ENCODE measurements at regions not wholly inside any gene's neighbourhood (a gene's known extent, or its start where the extent isn't known, plus 50 kb on each side); places are given as distances from the start of the nearest gene placed in this dataset.
A peak's percentile ranks its signal among the peaks of the same experiment; 100 is the strongest.

DNA sequence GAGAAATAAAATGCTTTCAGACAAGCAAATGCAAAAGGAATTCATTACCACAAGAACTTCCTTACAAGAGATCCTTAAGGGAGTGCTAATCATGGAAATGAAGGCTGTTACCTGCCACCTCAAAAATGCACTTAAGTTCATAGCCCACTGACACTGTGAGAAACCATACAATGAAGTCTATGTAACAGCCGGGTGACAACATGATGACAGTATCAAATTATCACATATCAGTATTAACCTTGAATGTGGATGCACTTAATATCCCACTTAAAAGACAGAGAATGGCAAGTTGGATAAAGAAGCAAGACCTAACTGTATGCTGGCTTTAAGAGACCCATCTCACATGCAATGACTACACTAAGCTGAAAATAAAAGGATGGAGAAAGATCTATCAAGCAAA, 403.4 kb upstream of the MC4R start:
- no peak for DNase-seq (ENCODE audit: low read depth)

DNA sequence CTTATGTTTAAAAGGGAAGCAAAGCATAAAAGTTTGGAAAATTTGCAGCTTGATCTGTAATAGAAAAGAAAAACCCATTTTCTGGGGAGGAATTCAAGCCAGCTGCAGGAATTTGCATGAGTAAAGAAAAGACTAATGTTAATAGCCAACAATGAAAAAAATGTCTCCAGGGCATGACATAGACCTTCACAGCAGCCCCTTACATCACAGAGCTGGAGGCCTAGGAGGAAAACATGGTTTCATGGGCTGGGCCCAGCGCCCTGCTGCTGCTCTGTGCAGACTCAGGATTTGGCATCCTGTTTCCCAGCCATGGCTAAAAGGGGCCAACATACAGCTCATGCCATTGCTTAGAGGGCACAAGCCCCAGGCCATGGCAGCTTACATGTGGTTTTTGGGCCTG, 411.6 kb upstream of the MC4R start:
- no peak for DNase-seq (ENCODE audit: low read depth)

DNA sequence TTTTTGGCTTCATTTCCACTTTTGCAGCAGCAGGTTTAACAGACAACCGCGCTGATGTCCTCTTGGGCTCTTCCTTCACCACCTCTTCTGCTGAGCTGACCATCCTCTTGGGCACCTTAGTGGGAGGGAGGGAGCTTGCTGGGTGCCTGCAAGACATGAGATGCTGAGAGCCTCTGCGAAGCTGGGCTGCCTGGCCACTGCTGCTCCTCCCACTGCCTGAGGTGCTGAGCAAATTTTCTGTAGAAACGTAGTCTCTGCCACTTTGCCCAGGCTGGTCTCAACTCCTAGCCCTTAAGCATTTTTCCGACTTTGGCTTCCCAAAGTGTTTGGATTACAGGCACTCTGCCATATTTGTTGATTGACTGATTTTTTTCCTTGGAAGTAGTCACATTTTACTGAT, 422.2 kb upstream of the MC4R start:
- DNase-seq (ENCODE audit: low read depth): no peak

DNA sequence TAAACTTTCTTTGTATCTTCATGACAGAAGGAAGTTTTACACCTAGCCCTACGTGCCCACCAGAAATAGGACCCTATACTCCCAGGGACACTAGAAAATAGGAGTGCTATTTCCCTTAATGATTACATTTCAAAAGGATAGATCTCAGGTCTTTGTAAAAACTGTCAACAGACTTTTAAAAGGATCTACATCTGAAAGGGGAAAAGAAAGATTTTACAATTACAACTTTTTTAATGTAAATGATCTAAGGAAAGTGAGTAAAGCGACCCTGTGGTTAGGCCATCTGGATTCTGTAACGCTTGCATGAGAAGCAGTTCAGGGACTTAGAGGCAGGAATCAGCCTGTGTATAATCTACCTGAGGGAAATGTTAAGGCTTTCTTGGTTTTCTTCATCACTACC, 431.8 kb upstream of the MC4R start:
- no peak for DNase-seq (ENCODE audit: low read depth)

DNA sequence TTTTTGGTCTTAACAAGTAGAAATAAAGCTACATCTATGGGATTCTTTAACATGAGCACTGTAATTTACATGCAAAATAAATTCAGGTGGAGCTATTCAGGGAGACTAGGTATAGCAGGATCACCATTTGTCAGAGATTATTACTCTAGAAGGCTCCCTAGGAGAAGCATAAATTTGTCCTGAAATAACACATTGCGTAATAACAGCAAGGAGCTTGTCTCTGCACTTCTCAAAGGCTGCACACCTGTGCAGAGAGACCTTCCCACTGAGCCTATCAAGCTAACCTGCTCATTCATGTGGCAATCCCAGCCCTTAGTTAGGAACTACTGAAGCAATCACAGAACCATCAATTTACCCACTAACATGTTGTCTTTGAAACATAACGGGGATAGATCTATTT, 437.4 kb upstream of the MC4R start:
- no peak for DNase-seq (ENCODE audit: low read depth)

GRCh38 chr18:60812921-60813320, 440.3 kb upstream of the MC4R start:
- peak; percentile 8 for DNase-seq (ENCODE audit: low read depth)

DNA sequence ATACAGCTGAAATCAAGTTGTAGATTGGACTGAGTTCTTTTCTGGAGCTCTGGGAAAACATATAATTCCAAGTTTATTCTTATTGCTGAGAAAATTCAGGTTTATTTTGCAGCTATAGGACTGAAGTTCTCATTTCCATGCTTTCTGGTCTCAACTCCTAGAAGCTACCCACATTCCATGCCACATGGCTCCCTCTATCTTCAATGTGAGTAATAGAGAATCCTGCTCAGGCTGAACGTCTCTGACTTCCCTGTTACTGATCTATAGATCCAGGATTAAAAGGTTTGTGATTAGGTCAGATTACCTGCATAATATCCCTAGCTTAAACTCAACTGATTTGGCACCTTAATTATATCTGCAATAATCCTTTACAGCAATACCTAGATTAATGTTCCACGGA, 453.8 kb upstream of the MC4R start:
- DNase-seq (ENCODE audit: low read depth): no peak

DNA sequence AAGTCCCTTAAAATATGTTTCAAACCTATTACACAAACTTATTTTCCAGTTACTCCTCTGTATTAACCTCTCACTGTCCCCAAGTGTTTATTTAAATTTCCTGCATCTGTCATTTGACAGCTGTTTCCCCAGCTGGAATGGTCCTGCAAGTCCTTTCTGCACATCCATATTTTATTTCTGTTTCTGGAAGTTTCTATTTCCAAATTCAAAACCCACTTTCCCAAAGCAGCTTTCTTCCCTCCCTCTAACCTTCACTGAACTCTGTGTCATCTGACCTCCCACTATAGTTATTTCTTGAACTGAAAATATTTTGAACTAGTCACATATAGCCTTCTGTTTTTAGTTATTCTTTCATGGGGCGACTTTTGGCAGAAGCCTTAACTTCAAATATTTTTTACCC, 459.4 kb upstream of the MC4R start:
- DNase-seq (ENCODE audit: low read depth): no peak

GRCh38 chr18:60838677-60839076, 466.1 kb upstream of the MC4R start:
- DNase-seq (ENCODE audit: low read depth): peak; percentile 59

DNA sequence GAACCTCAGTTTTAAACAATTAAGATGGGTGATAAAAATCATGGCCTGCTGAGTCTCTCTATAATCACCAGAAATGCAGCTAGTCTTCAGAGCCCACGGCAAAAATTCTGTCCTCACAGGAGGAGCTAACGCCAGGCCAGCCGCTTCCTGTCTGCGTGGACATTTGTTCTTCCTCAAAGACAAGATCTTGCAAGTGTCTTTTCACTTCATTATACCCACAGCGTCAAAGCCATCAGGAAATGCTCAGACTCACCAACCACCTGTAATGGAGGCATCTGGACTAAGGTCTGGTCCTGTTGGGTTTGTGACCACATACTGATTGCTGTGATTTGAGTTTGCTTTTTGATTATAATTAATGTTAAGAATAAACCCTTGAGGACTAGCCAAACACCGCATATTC, 473.8 kb upstream of the MC4R start:
- no peak for DNase-seq (ENCODE audit: low read depth)

- no peak for DNase-seq (ENCODE audit: low read depth)
Observed at GRCh38 chr18:60847517-60847916, 474.9 kb upstream of the MC4R start.

GRCh38 chr18:60861575-60861974, 471.7 kb upstream of the CDH20 start:
- no peak for DNase-seq (ENCODE audit: low read depth)

- no peak for DNase-seq (ENCODE audit: low read depth)
Observed at GRCh38 chr18:60862988-60863387, 470.2 kb upstream of the CDH20 start.

GRCh38 chr18:60865801-60866200, 467.4 kb upstream of the CDH20 start:
- DNase-seq (ENCODE audit: low read depth): no peak

DNA sequence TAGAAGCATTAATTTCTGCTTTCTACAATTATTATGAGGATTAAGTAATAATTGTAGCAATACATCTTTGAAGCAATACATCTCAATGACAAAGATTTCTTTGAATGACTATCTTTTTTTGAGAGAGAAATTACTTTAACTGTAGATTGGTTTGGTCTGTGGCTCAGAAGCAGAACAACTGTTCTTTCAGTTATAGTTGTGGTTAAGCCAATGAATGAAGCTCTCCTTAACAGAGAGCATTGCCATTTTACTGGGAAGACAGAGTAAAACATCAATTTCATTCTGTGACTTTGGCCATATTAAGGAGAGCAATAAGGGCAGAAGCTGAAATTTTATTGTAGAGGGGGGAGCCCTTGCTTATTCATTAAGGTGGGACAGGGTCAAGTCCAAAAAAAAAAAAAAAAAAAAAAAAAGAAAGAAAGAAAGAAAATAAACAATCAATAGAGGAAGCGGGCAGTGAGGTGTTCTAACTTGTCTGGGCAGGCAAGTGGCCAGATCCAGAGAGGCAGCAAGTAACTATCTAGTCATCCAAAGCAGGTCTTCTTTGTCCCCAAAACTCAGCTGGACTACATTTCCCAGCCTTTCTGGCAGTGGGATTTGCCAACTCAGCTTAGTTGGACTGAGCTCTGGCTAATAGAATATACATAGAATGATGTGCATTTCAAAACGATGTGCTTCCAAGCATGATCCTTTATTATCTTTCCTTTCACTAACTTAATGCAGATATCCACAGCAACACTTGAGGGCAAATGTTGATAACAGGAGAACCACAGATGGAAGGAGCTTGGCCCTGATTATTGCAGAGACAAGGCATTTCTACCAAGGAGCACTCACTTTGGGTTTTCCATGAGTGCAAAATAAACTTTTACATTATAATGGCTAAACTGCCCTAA, 462.7 kb upstream of the CDH20 start:
- DNase-seq (ENCODE audit: low read depth): no peak

GRCh38 chr18:60872434-60872833, 460.8 kb upstream of the CDH20 start:
- DNase-seq (ENCODE audit: low read depth): no peak

GRCh38 chr18:60873708-60874107, 459.5 kb upstream of the CDH20 start:
- peak; percentile 14 for DNase-seq (ENCODE audit: low read depth)

DNA sequence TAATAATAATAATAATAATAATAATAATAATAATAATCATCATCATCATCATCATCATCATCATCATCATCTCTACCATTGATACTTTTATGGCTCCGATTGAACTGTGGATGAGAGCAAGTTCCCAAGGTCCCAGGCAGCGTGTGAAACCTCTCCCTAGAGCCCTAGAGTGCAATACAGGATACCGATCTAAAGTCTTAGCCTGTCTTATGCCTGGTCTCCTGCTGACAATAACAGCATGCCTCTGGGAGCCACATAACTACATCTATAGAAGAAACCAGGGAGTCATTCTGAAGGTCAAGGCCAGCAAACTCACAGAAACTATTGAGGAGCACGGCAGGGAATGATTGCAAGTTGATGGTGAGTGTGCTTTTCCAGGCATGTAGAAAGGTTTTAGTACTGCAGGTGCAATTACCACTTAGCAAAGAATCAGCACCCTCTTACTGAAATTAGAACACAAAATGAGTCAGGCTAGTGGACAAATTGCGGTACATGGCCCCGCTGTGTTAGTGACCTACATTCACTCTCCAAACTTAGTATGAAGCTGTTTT, 457.2 kb upstream of the CDH20 start:
- no peak for DNase-seq (ENCODE audit: low read depth)

- DNase-seq (ENCODE audit: low read depth): no peak
Observed at GRCh38 chr18:60880184-60880583, 453.0 kb upstream of the CDH20 start.

GRCh38 chr18:60883587-60883986, 449.6 kb upstream of the CDH20 start:
- DNase-seq (ENCODE audit: low read depth): no peak

- DNase-seq (ENCODE audit: low read depth): no peak
Observed at GRCh38 chr18:60888071-60888624, 445.1 kb upstream of the CDH20 start.

- DNase-seq (ENCODE audit: low read depth): no peak
Observed at GRCh38 chr18:60889442-60889841, 443.8 kb upstream of the CDH20 start.

DNA sequence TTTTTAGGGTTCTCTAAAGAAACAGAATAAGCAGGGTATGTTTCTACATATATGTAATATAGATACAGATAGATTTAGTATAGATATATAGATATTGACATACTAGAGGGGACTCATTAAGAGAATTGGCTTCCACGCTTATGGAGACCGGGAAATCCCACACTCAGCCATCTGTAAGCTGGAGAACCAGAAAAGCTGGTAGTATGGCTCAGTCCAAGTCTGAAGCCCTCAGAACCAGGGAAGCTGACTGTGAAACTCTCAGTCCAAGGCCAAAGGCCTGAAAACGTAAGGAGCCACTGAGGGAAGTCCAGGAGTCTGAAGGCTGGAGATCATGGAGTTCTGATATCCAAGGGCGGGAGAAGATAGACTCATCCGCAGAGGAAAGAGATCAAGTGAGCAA, 441.3 kb upstream of the CDH20 start:
- no peak for DNase-seq (ENCODE audit: low read depth)

DNA sequence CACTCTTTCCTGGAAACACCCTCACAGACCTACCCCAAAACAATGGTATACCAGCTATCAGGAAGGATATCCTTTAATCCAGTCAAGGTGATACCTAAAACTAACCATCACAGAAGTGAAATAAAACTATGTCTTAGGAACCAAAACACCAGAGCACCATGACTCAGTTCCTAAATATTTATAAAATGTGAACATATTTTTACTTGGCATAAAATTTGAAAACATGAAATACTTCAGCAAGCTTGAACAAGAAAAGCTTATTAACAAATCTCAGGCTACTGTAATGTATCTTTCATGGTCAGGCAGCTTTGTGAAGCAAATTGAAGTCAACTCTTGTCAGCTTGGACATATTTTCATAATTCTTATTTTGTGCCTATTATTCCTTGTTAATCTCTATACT, 440.8 kb upstream of the CDH20 start:
- DNase-seq (ENCODE audit: low read depth): peak; percentile 48
